Ishikawa (cell line): ENCODE measurements at regions not wholly inside any gene's neighbourhood (a gene's known extent, or its start where the extent isn't known, plus 50 kb on each side); places are given as distances from the start of the nearest gene placed in this dataset.

Source experiments
- CEBPB ChIP-seq: IDR thresholded peaks from 2 replicates; pipeline ENCODE4 v1.6.1; 2012
- CREB1 ChIP-seq: IDR thresholded peaks from 2 replicates; pipeline ENCODE4 v1.6.1; 2012; ENCODE audit warnings: low read depth
- EGR1 ChIP-seq: IDR thresholded peaks from 2 replicates; pipeline ENCODE4 v1.6.1; 2012
- EP300 ChIP-seq: IDR thresholded peaks from 2 replicates; pipeline ENCODE4 v1.6.1; 2012; ENCODE audit warnings: borderline replicate concordance
- FOXM1 ChIP-seq: IDR thresholded peaks from 2 replicates; pipeline ENCODE4 v1.6.1; 2012; ENCODE audit warnings: low read depth, borderline replicate concordance
- MAX ChIP-seq: IDR thresholded peaks from 2 replicates; pipeline ENCODE4 v1.6.1; 2012
- NFIC ChIP-seq: IDR thresholded peaks from 2 replicates; pipeline ENCODE4 v1.6.1; 2012
- RAD21 ChIP-seq: IDR thresholded peaks from 2 replicates; pipeline ENCODE4 v1.6.1; 2012; ENCODE audit warnings: low read depth
- REST ChIP-seq: IDR thresholded peaks from 2 replicates; pipeline ENCODE4 v1.6.1; 2012; ENCODE audit warnings: low read depth, mild to moderate bottlenecking
- TAF1 ChIP-seq: IDR thresholded peaks from 2 replicates; pipeline ENCODE4 v1.6.1; 2012; ENCODE audit warnings: low read depth, mild to moderate bottlenecking
- TCF12 ChIP-seq: IDR thresholded peaks from 2 replicates; pipeline ENCODE4 v1.6.1; 2012; ENCODE audit warnings: low read depth
- TEAD4 ChIP-seq: IDR thresholded peaks from 2 replicates; pipeline ENCODE4 v1.6.1; 2012
- USF1 ChIP-seq: IDR thresholded peaks from 2 replicates; pipeline ENCODE4 v1.6.1; 2012
- YY1 ChIP-seq: IDR thresholded peaks from 2 replicates; pipeline ENCODE4 v1.6.1; 2012; ENCODE audit warnings: low read depth
- ZBTB7A ChIP-seq: IDR thresholded peaks from 2 replicates; pipeline ENCODE4 v1.6.1; 2012; ENCODE audit warnings: low read depth

GRCh38 chr1:212513586-212513985 lies 80.9 kb downstream of the NENF start:
- no peak for TF ChIP-seq NFIC
- TF ChIP-seq USF1 = peak; percentile 45; the same call in 1 of the 2 replicates
- no peak for TF ChIP-seq CEBPB
- no peak for TF ChIP-seq TEAD4
- no peak for TF ChIP-seq MAX
- no peak for TF ChIP-seq REST
- TF ChIP-seq TCF12 = no peak
- no peak for TF ChIP-seq RAD21
- no peak for TF ChIP-seq FOXM1

GRCh38 chr1:212514056-212514614 lies 81.4 kb downstream of the NENF start:
- TF ChIP-seq EGR1 (no peak), REST (no peak), TAF1 (peak; percentile 33; the same call in 1 of the 2 replicates), FOXM1 (peak; percentile 63; the same call in 1 of the 2 replicates), CREB1 (no peak), CEBPB (peak; percentile 51; the same call in 1 of the 2 replicates), YY1 (peak; percentile 56; the same call in 1 of the 2 replicates), TEAD4 (peak; percentile 98), USF1 (0 out of 2 replicates have a peak, but pooled peaks have one; percentile 6), EP300 (peak; percentile 95), RAD21 (peak; percentile 14; the same call in 1 of the 2 replicates), NFIC (peak; percentile 99), ZBTB7A (no peak; the same call in 1 of the 2 replicates), TCF12 (peak; percentile 97), MAX (peak; percentile 99)

- TF ChIP-seq EGR1 (no peak), EP300 (no peak), TCF12 (no peak), CREB1 (no peak), MAX (no peak), YY1 (no peak), CEBPB (no peak), NFIC (no peak), RAD21 (no peak), ZBTB7A (no peak), TEAD4 (no peak), TAF1 (no peak), USF1 (no peak), REST (no peak), FOXM1 (no peak)
Observed at GRCh38 chr1:212514782-212515181, 82.1 kb downstream of the NENF start.

GRCh38 chr1:212515329-212515760 lies 82.6 kb downstream of the NENF start:
- TF ChIP-seq TAF1 (no peak), USF1 (no peak), RAD21 (no peak), TEAD4 (no peak), CEBPB (no peak), YY1 (no peak), REST (no peak), ZBTB7A (no peak), EP300 (no peak), CREB1 (no peak), EGR1 (no peak), FOXM1 (no peak), MAX (no peak), TCF12 (no peak), NFIC (no peak)
